HL-60 (cell line): ENCODE measurements at regions not wholly inside any gene's neighbourhood (a gene's known extent, or its start where the extent isn't known, plus 50 kb on each side); places are given as distances from the start of the nearest gene placed in this dataset.

Experiments used
- DNase-seq, 2 experiments: peaks; one replicate each; pipeline ENCODE4 v3.0.0-alpha.2; 2010 to 2020; ENCODE audit warnings: low read depth in 1 of 2, low spot score in 1 of 2
- H3K27ac ChIP-seq: fragments of 250-450 bp; sonication (Bioruptor Pico); replicated peaks from 2 replicates; pipeline ENCODE4 v1.5.1; 2020; ENCODE audit warnings: mild to moderate bottlenecking, moderate library complexity
- H3K27me3 ChIP-seq: fragments of 250-450 bp; sonication (Bioruptor Pico); 2 replicates; pipeline ENCODE4 v1.5.1; 2021; ENCODE audit warnings: mild to moderate bottlenecking, moderate library complexity; ENCODE audit not compliant: insufficient read depth, poor library complexity, severe bottlenecking
- H3K4me3 ChIP-seq: replicated peaks from 2 replicates; pipeline ENCODE4 v1.5.1; 2011; ENCODE audit warnings: mild to moderate bottlenecking, control low read depth, low read length; ENCODE audit not compliant: insufficient read depth
- GABPA ChIP-seq: IDR thresholded peaks from 2 replicates; pipeline ENCODE4 v1.6.1; 2012; ENCODE audit warnings: low read depth
- POLR2AphosphoS5 ChIP-seq: IDR thresholded peaks from 2 replicates; pipeline ENCODE4 v1.6.1; 2012; ENCODE audit warnings: low read depth
- SPI1 ChIP-seq: IDR thresholded peaks from 2 replicates; pipeline ENCODE4 v1.6.1; 2012; ENCODE audit warnings: low read depth, mild to moderate bottlenecking, borderline replicate concordance
- TF ChIP-seq, protein P1 (sequence below): IDR thresholded peaks from 2 replicates; pipeline ENCODE4 v1.6.1; 2012; ENCODE audit warnings: low read depth; ENCODE audit not compliant: insufficient replicate concordance
- TF ChIP-seq, protein P2 (sequence below): IDR thresholded peaks from one replicate; pipeline ENCODE4 v1.5.1; 2011; ENCODE audit warnings: low read length, control low read depth, inconsistent platforms; ENCODE audit not compliant: insufficient read depth

- TF ChIP-seq, protein P1, sequence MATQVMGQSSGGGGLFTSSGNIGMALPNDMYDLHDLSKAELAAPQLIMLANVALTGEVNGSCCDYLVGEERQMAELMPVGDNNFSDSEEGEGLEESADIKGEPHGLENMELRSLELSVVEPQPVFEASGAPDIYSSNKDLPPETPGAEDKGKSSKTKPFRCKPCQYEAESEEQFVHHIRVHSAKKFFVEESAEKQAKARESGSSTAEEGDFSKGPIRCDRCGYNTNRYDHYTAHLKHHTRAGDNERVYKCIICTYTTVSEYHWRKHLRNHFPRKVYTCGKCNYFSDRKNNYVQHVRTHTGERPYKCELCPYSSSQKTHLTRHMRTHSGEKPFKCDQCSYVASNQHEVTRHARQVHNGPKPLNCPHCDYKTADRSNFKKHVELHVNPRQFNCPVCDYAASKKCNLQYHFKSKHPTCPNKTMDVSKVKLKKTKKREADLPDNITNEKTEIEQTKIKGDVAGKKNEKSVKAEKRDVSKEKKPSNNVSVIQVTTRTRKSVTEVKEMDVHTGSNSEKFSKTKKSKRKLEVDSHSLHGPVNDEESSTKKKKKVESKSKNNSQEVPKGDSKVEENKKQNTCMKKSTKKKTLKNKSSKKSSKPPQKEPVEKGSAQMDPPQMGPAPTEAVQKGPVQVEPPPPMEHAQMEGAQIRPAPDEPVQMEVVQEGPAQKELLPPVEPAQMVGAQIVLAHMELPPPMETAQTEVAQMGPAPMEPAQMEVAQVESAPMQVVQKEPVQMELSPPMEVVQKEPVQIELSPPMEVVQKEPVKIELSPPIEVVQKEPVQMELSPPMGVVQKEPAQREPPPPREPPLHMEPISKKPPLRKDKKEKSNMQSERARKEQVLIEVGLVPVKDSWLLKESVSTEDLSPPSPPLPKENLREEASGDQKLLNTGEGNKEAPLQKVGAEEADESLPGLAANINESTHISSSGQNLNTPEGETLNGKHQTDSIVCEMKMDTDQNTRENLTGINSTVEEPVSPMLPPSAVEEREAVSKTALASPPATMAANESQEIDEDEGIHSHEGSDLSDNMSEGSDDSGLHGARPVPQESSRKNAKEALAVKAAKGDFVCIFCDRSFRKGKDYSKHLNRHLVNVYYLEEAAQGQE: no peak
- no peak for TF ChIP-seq GABPA
- no peak for TF ChIP-seq POLR2AphosphoS5
- TF ChIP-seq, protein P2, sequence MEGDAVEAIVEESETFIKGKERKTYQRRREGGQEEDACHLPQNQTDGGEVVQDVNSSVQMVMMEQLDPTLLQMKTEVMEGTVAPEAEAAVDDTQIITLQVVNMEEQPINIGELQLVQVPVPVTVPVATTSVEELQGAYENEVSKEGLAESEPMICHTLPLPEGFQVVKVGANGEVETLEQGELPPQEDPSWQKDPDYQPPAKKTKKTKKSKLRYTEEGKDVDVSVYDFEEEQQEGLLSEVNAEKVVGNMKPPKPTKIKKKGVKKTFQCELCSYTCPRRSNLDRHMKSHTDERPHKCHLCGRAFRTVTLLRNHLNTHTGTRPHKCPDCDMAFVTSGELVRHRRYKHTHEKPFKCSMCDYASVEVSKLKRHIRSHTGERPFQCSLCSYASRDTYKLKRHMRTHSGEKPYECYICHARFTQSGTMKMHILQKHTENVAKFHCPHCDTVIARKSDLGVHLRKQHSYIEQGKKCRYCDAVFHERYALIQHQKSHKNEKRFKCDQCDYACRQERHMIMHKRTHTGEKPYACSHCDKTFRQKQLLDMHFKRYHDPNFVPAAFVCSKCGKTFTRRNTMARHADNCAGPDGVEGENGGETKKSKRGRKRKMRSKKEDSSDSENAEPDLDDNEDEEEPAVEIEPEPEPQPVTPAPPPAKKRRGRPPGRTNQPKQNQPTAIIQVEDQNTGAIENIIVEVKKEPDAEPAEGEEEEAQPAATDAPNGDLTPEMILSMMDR: no peak
- no peak for TF ChIP-seq SPI1
- no peak overlapping the region for H3K27ac ChIP-seq
- DNase-seq: no peak
These were observed 490.7 kb upstream of the PTPRD start for GRCh38 chr9:11103525-11103924.

DNA sequence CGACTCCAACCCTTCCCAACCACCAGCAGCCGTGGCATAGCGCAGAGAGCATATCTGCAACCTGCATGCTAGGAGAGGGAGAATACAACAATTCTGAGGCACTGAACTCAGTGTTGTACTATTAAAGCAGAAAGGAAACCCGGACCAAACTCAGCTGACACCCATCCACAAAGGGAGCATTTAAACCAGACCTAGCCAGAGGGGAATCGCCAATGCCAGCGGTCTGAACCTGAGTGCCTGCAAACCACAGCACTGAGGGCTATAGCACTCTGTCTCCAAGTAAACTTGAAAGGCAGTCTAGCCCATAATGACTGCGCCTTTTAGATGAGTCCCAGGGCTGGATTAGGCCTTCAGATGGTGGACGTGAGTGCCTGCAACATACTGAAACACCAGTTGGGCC, 494.4 kb upstream of the PTPRD start:
- no peak overlapping the region for H3K4me3 ChIP-seq
- DNase-seq: no peak
- H3K27ac ChIP-seq: no peak overlapping the region
- TF ChIP-seq GABPA: no peak
- no peak for TF ChIP-seq SPI1
- TF ChIP-seq, protein P1: no peak
- TF ChIP-seq POLR2AphosphoS5: no peak
- no peaks in the 10 kb centered on the region for H3K27me3 ChIP-seq

More at GRCh38 chr9:11103525-11103924, 490.7 kb upstream of the PTPRD start:
- Histone ChIP-seq H3K27me3 (no peaks in the 10 kb centered on the region), H3K4me3 (no peak overlapping the region)

DNA sequence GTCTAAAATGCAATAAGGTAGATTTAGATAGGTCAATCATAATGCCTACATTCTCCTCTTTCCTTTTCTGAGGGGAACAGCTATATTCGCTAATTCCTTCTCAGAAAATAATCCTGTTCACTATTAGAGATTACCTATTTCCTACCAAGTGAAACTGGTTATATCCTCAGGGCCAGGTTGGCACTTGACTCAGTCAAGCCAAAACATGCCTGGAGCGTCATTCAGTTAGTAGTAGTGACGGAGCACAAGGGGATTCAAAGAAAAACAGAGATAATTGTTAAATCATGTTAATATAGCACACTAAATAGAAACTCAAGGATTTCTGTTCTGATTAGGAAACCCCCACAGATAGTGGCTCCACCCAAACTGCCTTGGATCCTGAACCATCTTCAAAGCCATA, 515.4 kb upstream of the PTPRD start:
- no peaks in the 10 kb centered on the region for H3K27me3 ChIP-seq
- no peak overlapping the region for H3K27ac ChIP-seq
- TF ChIP-seq, protein P2: no peak
- TF ChIP-seq, protein P1: no peak
- TF ChIP-seq GABPA (no peak), POLR2AphosphoS5 (no peak), SPI1 (no peak)
- no peak for DNase-seq
- H3K4me3 ChIP-seq: no peak overlapping the region
